WTC11 (cell line): ENCODE measurements at regions not wholly inside any gene's neighbourhood (a gene's known extent, or its start where the extent isn't known, plus 50 kb on each side); places are given as distances from the start of the nearest gene placed in this dataset.

Source experiments
- ATAC-seq: fragments of 200-7000 bp; cut with Tn5 transposase; 2 replicates; pipeline ENCODE4 v1.10.0; 2021; ENCODE audit warnings: mild to moderate bottlenecking, moderate library complexity
- CTCF ChIA-PET: fragments of 300-600 bp; sonication (Branson Sonifier 250); formaldehyde crosslinking; loops from one replicate; lab custom pipeline; 2021; ENCODE audit warnings: antibody characterized with exemption; lab: Charles Lee
- POLR2A ChIA-PET: fragments of 350-600 bp; sonication (Branson Sonifier 250); formaldehyde crosslinking; loops from one replicate; lab custom pipeline; 2021; ENCODE audit warnings: antibody characterized with exemption; lab: Charles Lee
- DNase-seq: peaks from one replicate; pipeline ENCODE4 v3.0.0; 2021; ENCODE audit warnings: low spot score
- H3K27ac Mint-ChIP-seq: 2 replicates; pipeline ENCODE4 v1.8.0; 2021; ENCODE audit warnings: mixed read lengths
- H3K27me3 Mint-ChIP-seq: 2 replicates; pipeline ENCODE4 v1.8.0; 2021; ENCODE audit warnings: low read depth, mild to moderate bottlenecking, moderate library complexity, mixed read lengths
- H3K36me3 Mint-ChIP-seq: 2 replicates; pipeline ENCODE4 v1.8.0; 2021; ENCODE audit warnings: mixed read lengths
- H3K4me1 Mint-ChIP-seq: 2 replicates; pipeline ENCODE4 v1.8.0; 2022; ENCODE audit warnings: mixed read lengths
- H3K4me3 Mint-ChIP-seq: 2 replicates; pipeline ENCODE4 v1.8.0; 2021; ENCODE audit warnings: mild to moderate bottlenecking, moderate library complexity, mixed read lengths
- H3K9me3 Mint-ChIP-seq: 2 replicates; pipeline ENCODE4 v1.8.0; 2021; ENCODE audit warnings: mixed read lengths
- CREB1 ChIP-seq: sonication (generic); formaldehyde crosslinking; IDR thresholded peaks from 2 replicates; pipeline ENCODE4 v1.8.0; 2023; ENCODE audit warnings: mild to moderate bottlenecking, missing genetic modification reagents
- ELF4 ChIP-seq: sonication (generic); formaldehyde crosslinking; IDR thresholded peaks from 2 replicates; pipeline ENCODE4 v1.8.1; 2022; ENCODE audit warnings: low read depth, mild to moderate bottlenecking, moderate library complexity, missing genetic modification reagents
- NFATC4 ChIP-seq: fragments of 250-450 bp; sonication (Bioruptor Pico); IDR thresholded peaks from 2 replicates; pipeline ENCODE4 v1.9.0; 2021; ENCODE audit warnings: mild to moderate bottlenecking
- NFYB ChIP-seq: sonication (generic); formaldehyde crosslinking; conservative IDR thresholded peaks from 2 replicates; pipeline ENCODE4 v1.8.0; 2022; ENCODE audit warnings: low read depth, missing genetic modification reagents
- NR1H2 ChIP-seq: sonication (generic); formaldehyde crosslinking; IDR thresholded peaks from 2 replicates; pipeline ENCODE4 v1.9.0; 2021; ENCODE audit warnings: mild to moderate bottlenecking, moderate library complexity, missing genetic modification reagents
- NR3C1 ChIP-seq: sonication (generic); formaldehyde crosslinking; conservative IDR thresholded peaks from 2 replicates; pipeline ENCODE4 v1.8.1; 2023; ENCODE audit warnings: low read depth, mild to moderate bottlenecking, missing genetic modification reagents
- SMAD3 ChIP-seq: sonication (generic); formaldehyde crosslinking; IDR thresholded peaks from 2 replicates; pipeline ENCODE4 v1.8.0; 2022; ENCODE audit warnings: missing genetic modification reagents, mild to moderate bottlenecking, borderline replicate concordance
- SMAD4 ChIP-seq: sonication (generic); formaldehyde crosslinking; IDR thresholded peaks from 2 replicates; pipeline ENCODE4 v1.8.0; 2022; ENCODE audit warnings: mild to moderate bottlenecking, missing genetic modification reagents
- STAT6 ChIP-seq: sonication (generic); formaldehyde crosslinking; conservative IDR thresholded peaks from 2 replicates; pipeline ENCODE4 v1.8.1; 2023; ENCODE audit warnings: mild to moderate bottlenecking, low read depth, missing genetic modification reagents, moderate library complexity
- TEAD1 ChIP-seq: sonication (generic); formaldehyde crosslinking; IDR thresholded peaks from 2 replicates; pipeline ENCODE4 v1.8.0; 2022; ENCODE audit warnings: mild to moderate bottlenecking, missing genetic modification reagents
- TP53 ChIP-seq: sonication (generic); formaldehyde crosslinking; IDR thresholded peaks from 2 replicates; pipeline ENCODE4 v1.8.1; 2023; ENCODE audit warnings: mild to moderate bottlenecking, missing genetic modification reagents
- ZNF263 ChIP-seq: sonication (generic); formaldehyde crosslinking; IDR thresholded peaks from 2 replicates; pipeline ENCODE4 v1.8.1; 2022; ENCODE audit warnings: low read depth, mild to moderate bottlenecking, moderate library complexity, missing genetic modification reagents
- ZNF317 ChIP-seq: sonication (generic); formaldehyde crosslinking; IDR thresholded peaks from 2 replicates; pipeline ENCODE4 v1.8.1; 2023; ENCODE audit warnings: low read depth, mild to moderate bottlenecking, moderate library complexity, missing genetic modification reagents, borderline replicate concordance
- ZNF416 ChIP-seq: fragments of 250-450 bp; sonication (Bioruptor Pico); IDR thresholded peaks from 2 replicates; pipeline ENCODE4 v1.9.0; 2021; ENCODE audit warnings: mild to moderate bottlenecking, inconsistent platforms
- ZNF425 ChIP-seq: fragments of 250-450 bp; sonication (Bioruptor Pico); conservative IDR thresholded peaks from 2 replicates; pipeline ENCODE4 v1.9.0; 2021; ENCODE audit warnings: mild to moderate bottlenecking
- TF ChIP-seq, protein P1 (sequence below): fragments of 250-450 bp; sonication (Bioruptor Pico); IDR thresholded peaks from 2 replicates; pipeline ENCODE4 v1.9.0; 2021; ENCODE audit warnings: mild to moderate bottlenecking
- TF ChIP-seq, protein P2 (sequence below): sonication (generic); formaldehyde crosslinking; conservative IDR thresholded peaks from 2 replicates; pipeline ENCODE4 v1.8.1; 2022; ENCODE audit warnings: mild to moderate bottlenecking, missing genetic modification reagents
- TF ChIP-seq, protein P3 (sequence below): fragments of 250-450 bp; sonication (Bioruptor Pico); IDR thresholded peaks from 2 replicates; pipeline ENCODE4 v1.9.0; 2021; ENCODE audit warnings: mild to moderate bottlenecking
- TF ChIP-seq, protein P4 (sequence below): sonication (generic); formaldehyde crosslinking; IDR thresholded peaks from 2 replicates; pipeline ENCODE4 v1.8.0; 2022; ENCODE audit warnings: mild to moderate bottlenecking, missing genetic modification reagents

GRCh38 chr18:29083545-29083944 is 906.6 kb upstream of the CDH2 start (continued):
- no peak for TF ChIP-seq ZNF425 (CRISPR knock-in tag)

DNA sequence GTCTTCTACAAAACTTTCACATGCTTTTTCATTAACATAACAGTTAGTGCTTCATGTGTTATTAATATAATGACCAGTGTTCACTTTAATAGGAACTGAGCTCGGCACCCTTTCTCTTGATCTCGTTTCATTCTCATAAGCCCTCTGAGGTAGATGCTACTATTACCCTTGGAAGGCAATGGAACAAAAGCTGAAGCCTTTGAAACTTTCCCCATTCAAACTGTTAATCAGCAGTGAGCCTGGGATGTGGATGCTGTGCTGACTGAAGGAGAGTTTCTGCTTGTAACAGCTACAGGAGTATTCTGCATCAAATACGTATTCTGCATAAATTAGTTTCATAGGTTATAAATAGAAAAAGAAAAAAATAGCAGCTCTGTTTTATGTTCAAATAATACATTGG is 904.0 kb upstream of the CDH2 start:
- Mint-ChIP-seq H3K4me1 (peaks cover 18% of the 10 kb centered on the region), H3K27ac (no peak overlapping the region), H3K36me3 (no peaks in the 10 kb centered on the region), H3K9me3 (no peaks in the 10 kb centered on the region), H3K4me3 (no peak overlapping the region), H3K27me3 (no peaks in the 10 kb centered on the region)
- TF ChIP-seq ZNF416 (CRISPR knock-in tag), result no peak
- TF ChIP-seq SMAD3 (CRISPR knock-in tag), result no peak
- TF ChIP-seq NFATC4 (CRISPR knock-in tag), result no peak
- TF ChIP-seq, protein P1, sequence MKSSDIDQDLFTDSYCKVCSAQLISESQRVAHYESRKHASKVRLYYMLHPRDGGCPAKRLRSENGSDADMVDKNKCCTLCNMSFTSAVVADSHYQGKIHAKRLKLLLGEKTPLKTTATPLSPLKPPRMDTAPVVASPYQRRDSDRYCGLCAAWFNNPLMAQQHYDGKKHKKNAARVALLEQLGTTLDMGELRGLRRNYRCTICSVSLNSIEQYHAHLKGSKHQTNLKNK, result no peak
- no peak for TF ChIP-seq STAT6 (CRISPR knock-in tag)
- TF ChIP-seq ZNF263 (CRISPR knock-in tag), result no peak
- no peak for TF ChIP-seq TEAD1 (CRISPR knock-in tag)
- TF ChIP-seq, protein P2, sequence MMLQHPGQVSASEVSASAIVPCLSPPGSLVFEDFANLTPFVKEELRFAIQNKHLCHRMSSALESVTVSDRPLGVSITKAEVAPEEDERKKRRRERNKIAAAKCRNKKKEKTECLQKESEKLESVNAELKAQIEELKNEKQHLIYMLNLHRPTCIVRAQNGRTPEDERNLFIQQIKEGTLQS (CRISPR knock-in tag), result no peak
- no peak for TF ChIP-seq NFYB (CRISPR knock-in tag)
- TF ChIP-seq CREB1, result no peak
- TF ChIP-seq NR3C1 (CRISPR knock-in tag), result no peak
- TF ChIP-seq SMAD4 (CRISPR knock-in tag), result no peak
- TF ChIP-seq, protein P3, sequence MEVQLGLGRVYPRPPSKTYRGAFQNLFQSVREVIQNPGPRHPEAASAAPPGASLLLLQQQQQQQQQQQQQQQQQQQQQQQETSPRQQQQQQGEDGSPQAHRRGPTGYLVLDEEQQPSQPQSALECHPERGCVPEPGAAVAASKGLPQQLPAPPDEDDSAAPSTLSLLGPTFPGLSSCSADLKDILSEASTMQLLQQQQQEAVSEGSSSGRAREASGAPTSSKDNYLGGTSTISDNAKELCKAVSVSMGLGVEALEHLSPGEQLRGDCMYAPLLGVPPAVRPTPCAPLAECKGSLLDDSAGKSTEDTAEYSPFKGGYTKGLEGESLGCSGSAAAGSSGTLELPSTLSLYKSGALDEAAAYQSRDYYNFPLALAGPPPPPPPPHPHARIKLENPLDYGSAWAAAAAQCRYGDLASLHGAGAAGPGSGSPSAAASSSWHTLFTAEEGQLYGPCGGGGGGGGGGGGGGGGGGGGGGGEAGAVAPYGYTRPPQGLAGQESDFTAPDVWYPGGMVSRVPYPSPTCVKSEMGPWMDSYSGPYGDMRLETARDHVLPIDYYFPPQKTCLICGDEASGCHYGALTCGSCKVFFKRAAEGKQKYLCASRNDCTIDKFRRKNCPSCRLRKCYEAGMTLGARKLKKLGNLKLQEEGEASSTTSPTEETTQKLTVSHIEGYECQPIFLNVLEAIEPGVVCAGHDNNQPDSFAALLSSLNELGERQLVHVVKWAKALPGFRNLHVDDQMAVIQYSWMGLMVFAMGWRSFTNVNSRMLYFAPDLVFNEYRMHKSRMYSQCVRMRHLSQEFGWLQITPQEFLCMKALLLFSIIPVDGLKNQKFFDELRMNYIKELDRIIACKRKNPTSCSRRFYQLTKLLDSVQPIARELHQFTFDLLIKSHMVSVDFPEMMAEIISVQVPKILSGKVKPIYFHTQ (CRISPR knock-in tag), result no peak
- TF ChIP-seq TP53, result no peak
- no peak for TF ChIP-seq ELF4
- no peak for TF ChIP-seq NR1H2 (CRISPR knock-in tag)
- TF ChIP-seq ZNF317 (CRISPR knock-in tag), result no peak
- TF ChIP-seq, protein P4, sequence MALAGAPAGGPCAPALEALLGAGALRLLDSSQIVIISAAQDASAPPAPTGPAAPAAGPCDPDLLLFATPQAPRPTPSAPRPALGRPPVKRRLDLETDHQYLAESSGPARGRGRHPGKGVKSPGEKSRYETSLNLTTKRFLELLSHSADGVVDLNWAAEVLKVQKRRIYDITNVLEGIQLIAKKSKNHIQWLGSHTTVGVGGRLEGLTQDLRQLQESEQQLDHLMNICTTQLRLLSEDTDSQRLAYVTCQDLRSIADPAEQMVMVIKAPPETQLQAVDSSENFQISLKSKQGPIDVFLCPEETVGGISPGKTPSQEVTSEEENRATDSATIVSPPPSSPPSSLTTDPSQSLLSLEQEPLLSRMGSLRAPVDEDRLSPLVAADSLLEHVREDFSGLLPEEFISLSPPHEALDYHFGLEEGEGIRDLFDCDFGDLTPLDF (CRISPR knock-in tag), result no peak
- DNase-seq, result no peak
- CTCF ChIA-PET, result no interaction called here
- POLR2A ChIA-PET, result no interaction called here
- ATAC-seq, result no peak
